Dendritic cell treated with granulocyte-macrophage colony-stimulating factor and Interleukin-4, amounts not matched to agents 40 ng/mL and 50 ng/mL, for 4 days (primary cell): ENCODE measurements at regions not wholly inside any gene's neighbourhood (a gene's known extent, or its start where the extent isn't known, plus 50 kb on each side); places are given as distances from the start of the nearest gene placed in this dataset.

ENCODE experiments used
- H3K27ac Mint-ChIP-seq: one replicate; pipeline ENCODE4 v1.8.0; 2022; ENCODE audit warnings: mild to moderate bottlenecking, mixed read lengths
- H3K27me3 Mint-ChIP-seq: one replicate; pipeline ENCODE4 v1.8.0; 2022; ENCODE audit warnings: mild to moderate bottlenecking, mixed read lengths
- H3K36me3 Mint-ChIP-seq: one replicate; pipeline ENCODE4 v1.8.0; 2022; ENCODE audit warnings: low read depth, mixed read lengths
- H3K4me1 Mint-ChIP-seq: one replicate; pipeline ENCODE4 v1.8.0; 2022; ENCODE audit warnings: low read depth, mixed read lengths
- H3K4me3 Mint-ChIP-seq: one replicate; pipeline ENCODE4 v1.8.0; 2022; ENCODE audit warnings: mild to moderate bottlenecking, moderate library complexity, mixed read lengths
- H3K9me3 Mint-ChIP-seq: one replicate; pipeline ENCODE4 v1.8.0; 2022; ENCODE audit warnings: mixed read lengths
- intact Hi-C: fragments of 100-400 bp; cut with micrococcal nuclease; formaldehyde crosslinking; loops from one replicate; pipeline ENCODE4 v1.15.0; 2022

- no peaks in the 10 kb centered on the region for H3K36me3 Mint-ChIP-seq
- H3K27ac Mint-ChIP-seq, result no peak overlapping the region
- no peaks in the 10 kb centered on the region for H3K9me3 Mint-ChIP-seq
- intact Hi-C loops, result no loop called here
- no peaks in the 10 kb centered on the region for H3K4me1 Mint-ChIP-seq
- no peak overlapping the region for H3K4me3 Mint-ChIP-seq
- no peaks in the 10 kb centered on the region for H3K27me3 Mint-ChIP-seq
Observed at GRCh38 chr10:128632694-128633093, 506.5 kb upstream of the MKI67 start.

GRCh38 chr10:128633864-128634540 is 507.8 kb upstream of the MKI67 start:
- no peaks in the 10 kb centered on the region for H3K4me1 Mint-ChIP-seq
- H3K9me3 Mint-ChIP-seq, result no peaks in the 10 kb centered on the region
- intact Hi-C loops, result no loop called here
- no peak overlapping the region for H3K27ac Mint-ChIP-seq
- H3K36me3 Mint-ChIP-seq, result no peaks in the 10 kb centered on the region
- no peak overlapping the region for H3K4me3 Mint-ChIP-seq
- H3K27me3 Mint-ChIP-seq, result no peaks in the 10 kb centered on the region

- no peaks in the 10 kb centered on the region for H3K9me3 Mint-ChIP-seq
- H3K27me3 Mint-ChIP-seq, result no peaks in the 10 kb centered on the region
- H3K27ac Mint-ChIP-seq, result no peak overlapping the region
- no peaks in the 10 kb centered on the region for H3K36me3 Mint-ChIP-seq
- intact Hi-C loops, result no loop called here
- no peaks in the 10 kb centered on the region for H3K4me1 Mint-ChIP-seq
- no peak overlapping the region for H3K4me3 Mint-ChIP-seq
Observed at GRCh38 chr10:128642023-128642422, 515.8 kb upstream of the MKI67 start.

- Mint-ChIP-seq H3K9me3 (no peaks in the 10 kb centered on the region), H3K27ac (no peak overlapping the region), H3K4me3 (no peak overlapping the region), H3K4me1 (no peaks in the 10 kb centered on the region), H3K27me3 (no peaks in the 10 kb centered on the region), H3K36me3 (no peaks in the 10 kb centered on the region)
- intact Hi-C loops, result no loop called here
Observed at GRCh38 chr10:128642502-128642901, 516.3 kb upstream of the MKI67 start.

GRCh38 chr10:128643658-128644057 is 517.4 kb upstream of the MKI67 start:
- intact Hi-C loops, result no loop called here
- H3K9me3 Mint-ChIP-seq, result no peaks in the 10 kb centered on the region

GRCh38 chr10:128645486-128645885 is 519.3 kb upstream of the MKI67 start:
- no peaks in the 10 kb centered on the region for H3K36me3 Mint-ChIP-seq
- H3K4me1 Mint-ChIP-seq, result no peaks in the 10 kb centered on the region
- no peak overlapping the region for H3K27ac Mint-ChIP-seq
- no peaks in the 10 kb centered on the region for H3K27me3 Mint-ChIP-seq
- H3K9me3 Mint-ChIP-seq, result no peaks in the 10 kb centered on the region
- H3K4me3 Mint-ChIP-seq, result no peak overlapping the region
- intact Hi-C loops, result no loop called here

More at GRCh38 chr10:128643658-128644057, 517.4 kb upstream of the MKI67 start:
- no peaks in the 10 kb centered on the region for H3K27me3 Mint-ChIP-seq
- H3K27ac Mint-ChIP-seq, result no peak overlapping the region
- no peak overlapping the region for H3K4me3 Mint-ChIP-seq
- H3K36me3 Mint-ChIP-seq, result no peaks in the 10 kb centered on the region
- no peaks in the 10 kb centered on the region for H3K4me1 Mint-ChIP-seq

GRCh38 chr10:128646956-128647355 is 520.7 kb upstream of the MKI67 start:
- no peaks in the 10 kb centered on the region for H3K36me3 Mint-ChIP-seq
- no peaks in the 10 kb centered on the region for H3K27me3 Mint-ChIP-seq
- no peak overlapping the region for H3K4me3 Mint-ChIP-seq
- no peaks in the 10 kb centered on the region for H3K9me3 Mint-ChIP-seq
- intact Hi-C loops, result no loop called here
- no peaks in the 10 kb centered on the region for H3K4me1 Mint-ChIP-seq
- H3K27ac Mint-ChIP-seq, result no peak overlapping the region

GRCh38 chr10:128657548-128657947 is 531.3 kb upstream of the MKI67 start:
- Mint-ChIP-seq H3K27ac (no peak overlapping the region), H3K27me3 (no peaks in the 10 kb centered on the region), H3K9me3 (no peaks in the 10 kb centered on the region), H3K36me3 (no peaks in the 10 kb centered on the region), H3K4me1 (no peaks in the 10 kb centered on the region), H3K4me3 (no peak overlapping the region)
- intact Hi-C loops, result no loop called here

- H3K36me3 Mint-ChIP-seq, result no peaks in the 10 kb centered on the region
- intact Hi-C loops, result no loop called here
- H3K27me3 Mint-ChIP-seq, result no peaks in the 10 kb centered on the region
- H3K4me1 Mint-ChIP-seq, result no peaks in the 10 kb centered on the region
- no peak overlapping the region for H3K27ac Mint-ChIP-seq
- H3K9me3 Mint-ChIP-seq, result peaks cover 11% of the 10 kb centered on the region
- H3K4me3 Mint-ChIP-seq, result no peak overlapping the region
Observed at GRCh38 chr10:128660726-128661125, 534.5 kb upstream of the MKI67 start.

GRCh38 chr10:128661404-128662197 is 535.4 kb upstream of the MKI67 start:
- no peaks in the 10 kb centered on the region for H3K27me3 Mint-ChIP-seq
- no peak overlapping the region for H3K27ac Mint-ChIP-seq
- no peak overlapping the region for H3K4me3 Mint-ChIP-seq
- peaks cover 11% of the 10 kb centered on the region for H3K9me3 Mint-ChIP-seq
- no peaks in the 10 kb centered on the region for H3K4me1 Mint-ChIP-seq
- intact Hi-C loops, result no loop called here
- H3K36me3 Mint-ChIP-seq, result no peaks in the 10 kb centered on the region

- Mint-ChIP-seq H3K27ac (no peak overlapping the region), H3K4me3 (no peak overlapping the region), H3K9me3 (peaks cover 11% of the 10 kb centered on the region), H3K4me1 (no peaks in the 10 kb centered on the region), H3K27me3 (no peaks in the 10 kb centered on the region), H3K36me3 (no peaks in the 10 kb centered on the region)
- intact Hi-C loops, result no loop called here
Observed at GRCh38 chr10:128662520-128662919, 536.3 kb upstream of the MKI67 start.

GRCh38 chr10:128664729-128665128 is 538.5 kb upstream of the MKI67 start:
- intact Hi-C loops, result no loop called here
- Mint-ChIP-seq H3K36me3 (no peaks in the 10 kb centered on the region), H3K4me3 (no peak overlapping the region)

GRCh38 chr10:128675405-128675804 is 549.2 kb upstream of the MKI67 start:
- intact Hi-C loops, result no loop called here
- H3K4me3 Mint-ChIP-seq, result no peak overlapping the region
- H3K36me3 Mint-ChIP-seq, result no peaks in the 10 kb centered on the region
- no peaks in the 10 kb centered on the region for H3K9me3 Mint-ChIP-seq
- no peaks in the 10 kb centered on the region for H3K4me1 Mint-ChIP-seq
- no peak overlapping the region for H3K27ac Mint-ChIP-seq
- H3K27me3 Mint-ChIP-seq, result no peaks in the 10 kb centered on the region

More at GRCh38 chr10:128664729-128665128, 538.5 kb upstream of the MKI67 start:
- Mint-ChIP-seq H3K4me1 (no peaks in the 10 kb centered on the region), H3K9me3 (peaks cover 11% of the 10 kb centered on the region), H3K27ac (no peak overlapping the region), H3K27me3 (no peaks in the 10 kb centered on the region)

GRCh38 chr10:128680116-128680515 is 553.9 kb upstream of the MKI67 start:
- no peaks in the 10 kb centered on the region for H3K36me3 Mint-ChIP-seq
- no peak overlapping the region for H3K27ac Mint-ChIP-seq
- no peaks in the 10 kb centered on the region for H3K4me1 Mint-ChIP-seq
- intact Hi-C loops, result no loop called here
- no peak overlapping the region for H3K4me3 Mint-ChIP-seq
- H3K9me3 Mint-ChIP-seq, result no peaks in the 10 kb centered on the region
- no peaks in the 10 kb centered on the region for H3K27me3 Mint-ChIP-seq
